ENCODE measurements at regions not wholly inside any gene's neighbourhood (a gene's known extent, or its start where the extent isn't known, plus 50 kb on each side); places are given as distances from the start of the nearest gene placed in this dataset.
"Not testable (repeated sequence)": the region's sequence is repeated elsewhere in the genome, so short reads cannot be mapped to it uniquely, and the experiment has no call there.

DNA sequence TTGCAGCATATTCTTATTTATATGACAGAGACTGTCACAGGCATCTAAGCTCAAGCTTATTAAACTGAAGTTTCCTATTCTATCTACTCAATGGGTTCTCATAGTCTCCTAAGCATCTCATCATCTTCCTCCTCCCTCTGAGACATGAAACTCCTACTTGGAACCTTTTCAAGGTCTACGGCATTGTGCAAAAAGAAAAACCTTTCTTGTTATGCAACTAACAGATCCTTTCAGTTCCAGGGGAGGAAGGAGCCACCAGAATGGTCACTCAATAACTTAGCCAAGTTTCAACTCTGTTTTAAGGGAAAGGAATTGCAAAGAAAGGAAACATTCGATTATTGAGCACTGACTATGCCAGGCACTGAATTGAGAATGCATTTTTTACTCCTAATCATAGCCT, 98.1 kb upstream of the RRN3 start:
- H3K27me3 Mint-ChIP-seq, CTCF ChIA-PET: not testable (repeated sequence)

DNA sequence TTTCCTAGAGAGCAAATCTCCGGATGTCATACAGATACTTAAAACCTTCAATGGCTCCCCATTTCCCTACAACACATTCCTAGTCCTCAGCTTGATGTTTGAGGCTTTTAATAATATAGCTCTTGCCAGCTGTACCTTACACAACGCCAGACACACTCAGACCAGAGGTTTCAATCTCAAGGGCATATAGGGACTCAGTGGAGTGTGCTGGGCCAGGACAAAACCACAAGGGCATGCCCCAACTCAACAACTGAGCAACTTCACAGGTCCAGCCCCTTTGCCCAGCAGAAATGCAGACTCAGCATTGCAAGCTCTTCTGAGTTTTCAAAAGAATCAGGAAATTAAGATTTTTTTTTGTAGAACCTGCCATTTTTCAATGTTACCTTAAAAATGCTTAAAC, 95.4 kb upstream of the RRN3 start:
- CTCF ChIA-PET; ATAC-seq (ENCODE audit: low read depth); H3K27me3 ChIP-seq (replicated peaks in 1 of 4; ENCODE audit: control extremely low read depth in 1 of 4, control insufficient read depth in 3 of 4, insufficient read depth in 4 of 4, low read length in 3 of 4); H3K36me3 ChIP-seq (replicated peaks in 1 of 2; ENCODE audit: control extremely low read depth in 1 of 2, control insufficient read depth in 1 of 2, extremely low read depth in 1 of 2, insufficient read depth in 2 of 2, low read length in 1 of 2); POLR2A ChIA-PET; intact Hi-C loops (cut with micrococcal nuclease); DNase-seq; H3K4me1 Mint-ChIP-seq; H3K4me2 ChIP-seq (replicated peaks; ENCODE audit: low read depth, low read length, poor library complexity, severe bottlenecking); H3K79me2 ChIP-seq (ENCODE audit: control insufficient read depth, insufficient read depth, low read length); H3K27me3 Mint-ChIP-seq; H3K9me3 Mint-ChIP-seq (ENCODE audit: insufficient read depth); H3K27ac ChIP-seq (ENCODE audit: low read length in 2 of 2); H3K9ac ChIP-seq (ENCODE audit: low read length); H3K4me1 ChIP-seq (ENCODE audit: control insufficient read depth in 2 of 2, insufficient read depth in 2 of 2, low read length in 2 of 2); H2AFZ ChIP-seq (ENCODE audit: insufficient read depth, low read depth, low read length, poor library complexity, severe bottlenecking); H4K20me1 ChIP-seq (ENCODE audit: control insufficient read depth, insufficient read depth, low read length, poor library complexity, severe bottlenecking); H3K9me3 ChIP-seq (ENCODE audit: control extremely low read depth in 1 of 3, control insufficient read depth in 2 of 3, insufficient read depth in 1 of 3, low read length in 2 of 3); H3K4me3 ChIP-seq (ENCODE audit: control extremely low read depth in 1 of 5, extremely low read depth in 1 of 5, insufficient read depth in 1 of 5, low read depth in 2 of 5, low read length in 4 of 5); H3K27ac Mint-ChIP-seq; H3K4me3 Mint-ChIP-seq: not testable (repeated sequence)
- no CpG with 5 or more reads among the region's 2 CpGs for WGBS (ENCODE audit: insufficient coverage)

More for the DNA sequence above, 98.1 kb upstream of the RRN3 start:
- H3K4me3 Mint-ChIP-seq; H3K36me3 ChIP-seq (replicated peaks in 1 of 2; ENCODE audit: control extremely low read depth in 1 of 2, control insufficient read depth in 1 of 2, extremely low read depth in 1 of 2, insufficient read depth in 2 of 2, low read length in 1 of 2); H3K9me3 Mint-ChIP-seq (ENCODE audit: insufficient read depth); H3K4me1 ChIP-seq (ENCODE audit: control insufficient read depth in 2 of 2, insufficient read depth in 2 of 2, low read length in 2 of 2); H3K27ac ChIP-seq (ENCODE audit: low read length in 2 of 2); H3K4me3 ChIP-seq (ENCODE audit: control extremely low read depth in 1 of 5, extremely low read depth in 1 of 5, insufficient read depth in 1 of 5, low read depth in 2 of 5, low read length in 4 of 5); H4K20me1 ChIP-seq (ENCODE audit: control insufficient read depth, insufficient read depth, low read length, poor library complexity, severe bottlenecking); H3K9ac ChIP-seq (ENCODE audit: low read length); H2AFZ ChIP-seq (ENCODE audit: insufficient read depth, low read depth, low read length, poor library complexity, severe bottlenecking); H3K9me3 ChIP-seq (ENCODE audit: control extremely low read depth in 1 of 3, control insufficient read depth in 2 of 3, insufficient read depth in 1 of 3, low read length in 2 of 3); POLR2A ChIA-PET; H3K27ac Mint-ChIP-seq; H3K79me2 ChIP-seq (ENCODE audit: control insufficient read depth, insufficient read depth, low read length); DNase-seq; H3K4me2 ChIP-seq (replicated peaks; ENCODE audit: low read depth, low read length, poor library complexity, severe bottlenecking); H3K4me1 Mint-ChIP-seq; ATAC-seq (ENCODE audit: low read depth); intact Hi-C loops (cut with micrococcal nuclease); H3K27me3 ChIP-seq (replicated peaks in 1 of 4; ENCODE audit: control extremely low read depth in 1 of 4, control insufficient read depth in 3 of 4, insufficient read depth in 4 of 4, low read length in 3 of 4): not testable (repeated sequence)
- no CpG with 5 or more reads among the region's 2 CpGs for WGBS (ENCODE audit: insufficient coverage)

Measured in B cell (primary cell).